GF-D8 (cell line): ENCODE measurements at regions not wholly inside any gene's neighbourhood (a gene's known extent, or its start where the extent isn't known, plus 50 kb on each side); places are given as distances from the start of the nearest gene placed in this dataset.
"Not testable (repeated sequence)": the region's sequence is repeated elsewhere in the genome, so short reads cannot be mapped to it uniquely, and the experiment has no call there.

Experiments
- DNase-seq: peaks from one replicate; lab custom pipeline; 2025; lab: John Stamatoyannopoulos, UW

- no peak for DNase-seq
These were observed 273.1 kb upstream of the SLC14A2 start for GRCh38 chr18:45342166-45342565.

GRCh38 chr18:45342653-45343052 is 272.6 kb upstream of the SLC14A2 start:
- no peak for DNase-seq

GRCh38 chr18:45343365-45343764 is 271.9 kb upstream of the SLC14A2 start:
- no peak for DNase-seq

GRCh38 chr18:45344680-45345079 is 270.6 kb upstream of the SLC14A2 start:
- not testable (repeated sequence) for DNase-seq

GRCh38 chr18:45349019-45349418 is 266.3 kb upstream of the SLC14A2 start:
- no peak for DNase-seq

GRCh38 chr18:45349467-45349866 is 265.8 kb upstream of the SLC14A2 start:
- DNase-seq: no peak

- no peak for DNase-seq
These were observed 264.7 kb upstream of the SLC14A2 start for GRCh38 chr18:45350404-45351156.

- no peak for DNase-seq
These were observed 262.4 kb upstream of the SLC14A2 start for GRCh38 chr18:45352874-45353273.

- DNase-seq: no peak
These were observed 261.7 kb upstream of the SLC14A2 start for GRCh38 chr18:45353530-45353929.

GRCh38 chr18:45355944-45356520 is 259.2 kb upstream of the SLC14A2 start:
- DNase-seq: no peak

GRCh38 chr18:45357686-45358470 is 257.4 kb upstream of the SLC14A2 start:
- DNase-seq: no peak

GRCh38 chr18:45359275-45360009 is 255.8 kb upstream of the SLC14A2 start:
- no peak for DNase-seq

- DNase-seq: no peak
These were observed 254.0 kb upstream of the SLC14A2 start for GRCh38 chr18:45361125-45361851.

GRCh38 chr18:45363196-45363595 is 252.1 kb upstream of the SLC14A2 start:
- no peak for DNase-seq

GRCh38 chr18:45365835-45366234 is 249.4 kb upstream of the SLC14A2 start:
- DNase-seq: no peak

GRCh38 chr18:45370255-45371010 is 244.8 kb upstream of the SLC14A2 start:
- no peak for DNase-seq

GRCh38 chr18:45373286-45373880 is 241.9 kb upstream of the SLC14A2 start:
- DNase-seq: peak; percentile 28

GRCh38 chr18:45374236-45374635 is 241.0 kb upstream of the SLC14A2 start:
- no peak for DNase-seq

- DNase-seq: no peak
These were observed 240.2 kb upstream of the SLC14A2 start for GRCh38 chr18:45374878-45375630.

GRCh38 chr18:45376193-45376592 is 239.1 kb upstream of the SLC14A2 start:
- no peak for DNase-seq
